Adrenal gland (tissue), 9 donors: ENCODE measurements at regions not wholly inside any gene's neighbourhood (a gene's known extent, or its start where the extent isn't known, plus 50 kb on each side); places are given as distances from the start of the nearest gene placed in this dataset.

Experiments used
- DNase-seq, 7 donors: peaks; one replicate each; pipeline ENCODE4 v3.0.0-alpha.2; 2019 to 2020
- H3K27ac ChIP-seq, 5 donors: fragments of 200-600 bp; sonication (generic) in 4 of 5; 1 replicate in 3 of 5; 2 replicates in 2 of 5; pipeline versions ENCODE4 v1.5.1 to v1.8.0; 2016 to 2020; ENCODE audit warnings: mild to moderate bottlenecking in 1 of 5
- H3K27me3 ChIP-seq: fragments of 200-600 bp; 2 replicates; pipeline ENCODE4 v1.8.0; 2021
- H3K36me3 ChIP-seq, 2 donors: fragments of 200-600 bp; replicated peaks in 1 of 2; 1 replicate in 1 of 2; 2 replicates in 1 of 2; pipeline versions ENCODE4 v1.5.1 to v1.8.0; 2018 to 2022
- H3K4me1 ChIP-seq, 2 donors: fragments of 200-600 bp; replicated peaks in 1 of 2; 1 replicate in 1 of 2; 2 replicates in 1 of 2; pipeline versions ENCODE4 v1.5.1 to v1.8.0; 2018 to 2021
- H3K4me3 ChIP-seq, 4 donors: fragments of 200-600 bp; sonication (generic) in 3 of 4; one replicate each; pipeline ENCODE4 v1.5.1; 2016 to 2018
- H3K9me3 ChIP-seq, 3 donors: fragments of 200-600 bp; sonication (generic) in 1 of 3; replicated peaks in 1 of 3; 1 replicate in 2 of 3; 2 replicates in 1 of 3; pipeline versions ENCODE4 v1.5.1 to v1.8.0; 2016 to 2021
- CTCF ChIP-seq, 6 experiments: fragments of 450-650 bp in 4 of 6; fragments of 200-600 bp in 2 of 6; sonication (generic) in 1 of 6; IDR thresholded peaks; 1 replicate in 5 of 6; 2 replicates in 1 of 6; pipeline versions ENCODE4 v1.5.1 to v1.8.0; 2016 to 2021; ENCODE audit warnings: antibody characterized with exemption in 6 of 6, mild to moderate bottlenecking in 2 of 6, moderate library complexity in 1 of 6
- POLR2A ChIP-seq, 2 donors: fragments of 450-650 bp; IDR thresholded peaks; one replicate each; pipeline ENCODE4 v1.6.1; 2017; ENCODE audit warnings: antibody characterized with exemption in 2 of 2, mild to moderate bottlenecking in 2 of 2, moderate library complexity in 1 of 2
- WGBS, 4 donors: extraction: QIAGEN DNeasy Blood & Tissue Kit in 2 of 4; methylation state at CpG; one replicate each; pipeline versions ENCODE4 v1.1.5 to v1.1.7; 2013 to 2017; 5-methylcytosine and 5-hydroxymethylcytosine counted together
- intact Hi-C, 2 donors: fragments of 100-400 bp; cut with DNase I; formaldehyde crosslinking; loops; one replicate each; pipeline versions ENCODE4 v1.14.1 to v1.15.0; 2022 to 2023
- donor health status: healthy with polysubstance abuse.
- donor health status: Bipolar disorder and iron deficiency.
- donor health status: DM: yes; HTN: yes; CAD: no.
- donor health status: DM: no; HTN: no; CAD: no.
- donor health status: DM: no; HTN: no; CAD: no.

- intact Hi-C loops: no loop called here
- no peaks in the 10 kb centered on the region for H3K36me3 ChIP-seq
- no peak overlapping the region for H3K27ac ChIP-seq
- H3K4me1 ChIP-seq: no peaks in the 10 kb centered on the region
- TF ChIP-seq POLR2A (IDR thresholded peaks at IDR 0.05): no peak
- TF ChIP-seq CTCF (IDR thresholded peaks at IDR 0.05): peak; percentile 47 to 74 (median 56)
- H3K27me3 ChIP-seq: no peaks in the 10 kb centered on the region
- H3K9me3 ChIP-seq: no peaks in the 10 kb centered on the region
- DNase-seq: no peak
- WGBS, 4 donors: 0 to 4% (median 1%) methylated on average over 2 of the region's 2 CpGs
- H3K4me3 ChIP-seq: no peak overlapping the region
Measured at GRCh38 chr14:45426685-45427282, 173.8 kb upstream of the MIS18BP1 start.

DNA sequence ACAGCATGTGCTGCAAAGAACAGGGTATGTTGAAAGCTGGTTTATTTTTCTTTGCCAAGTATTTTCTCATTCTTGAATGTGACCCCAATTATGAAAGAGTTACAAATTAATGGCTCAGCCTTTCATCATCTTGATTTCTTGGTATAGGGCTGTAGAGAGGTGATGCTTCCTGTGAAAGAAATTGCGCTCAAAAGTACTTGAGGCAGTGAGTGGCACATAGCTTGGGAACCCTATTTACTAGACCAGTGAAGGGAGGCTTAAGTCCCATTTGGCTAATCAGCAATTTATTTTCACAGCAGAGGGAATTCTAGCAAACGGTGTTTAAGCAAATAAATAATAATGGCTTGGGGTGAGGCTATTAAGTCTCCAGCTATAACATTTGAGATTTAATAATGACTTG, 153.9 kb upstream of the MIS18BP1 start:
- H3K27me3 ChIP-seq: no peaks in the 10 kb centered on the region
- DNase-seq: no peak
- WGBS, 4 donors: 52 to 66% (median 60%) methylated on average over 2 of the region's 2 CpGs
- no peak overlapping the region for H3K4me3 ChIP-seq
- no peaks in the 10 kb centered on the region for H3K4me1 ChIP-seq
- no peaks in the 10 kb centered on the region for H3K9me3 ChIP-seq
- TF ChIP-seq CTCF (IDR thresholded peaks at IDR 0.05) (no peak), POLR2A (IDR thresholded peaks at IDR 0.05) (no peak)
- H3K27ac ChIP-seq: no peak overlapping the region
- intact Hi-C loops: no loop called here
- H3K36me3 ChIP-seq: no peaks in the 10 kb centered on the region

DNA sequence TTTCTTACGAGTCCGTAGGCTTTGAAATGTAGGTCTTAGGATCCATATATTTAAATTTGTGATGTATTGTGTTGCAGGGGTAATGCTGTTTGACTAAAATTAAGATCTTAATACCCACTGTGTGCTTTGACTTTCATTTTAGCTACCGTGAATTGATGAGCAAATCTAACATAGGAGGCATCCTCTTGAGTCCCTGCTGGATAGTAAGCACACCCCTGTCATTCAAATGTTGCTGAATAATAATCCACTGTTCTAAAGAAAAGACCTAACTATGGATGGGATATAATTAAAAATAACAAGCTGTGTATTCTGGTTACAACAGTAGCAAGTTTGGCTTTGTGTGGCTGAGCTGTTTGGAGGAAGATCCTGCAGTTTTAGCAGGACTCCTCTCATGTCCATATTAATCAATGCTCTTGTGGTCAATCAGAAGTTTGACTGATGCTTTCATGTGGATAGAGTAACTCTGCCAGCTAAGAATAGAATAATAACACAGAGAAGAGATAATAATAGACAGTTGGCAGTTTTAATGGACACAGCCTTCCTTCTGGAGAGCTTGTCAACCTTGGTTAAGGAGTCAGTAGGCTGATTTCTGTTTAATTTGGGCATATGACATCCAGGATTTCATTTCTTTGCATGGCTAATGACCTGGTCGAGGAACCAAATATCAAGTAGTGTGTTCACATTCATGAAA, 148.1 kb upstream of the MIS18BP1 start:
- Histone ChIP-seq H3K4me3 (no peak overlapping the region), H3K9me3 (no peaks in the 10 kb centered on the region), H3K27ac (no peak overlapping the region), H3K27me3 (no peaks in the 10 kb centered on the region), H3K36me3 (no peaks in the 10 kb centered on the region), H3K4me1 (no peaks in the 10 kb centered on the region)
- intact Hi-C loops: no loop called here
- no peak for TF ChIP-seq CTCF (IDR thresholded peaks at IDR 0.05)
- no peak for TF ChIP-seq POLR2A (IDR thresholded peaks at IDR 0.05)
- DNase-seq: no peak
- 41 to 56% (median 51%) methylated on average over 4 of the region's 4 CpGs for WGBS, 4 donors

GRCh38 chr14:45400509-45400908, 147.5 kb upstream of the MIS18BP1 start:
- intact Hi-C loops: no loop called here
- Histone ChIP-seq H3K27ac (no peak overlapping the region), H3K27me3 (no peaks in the 10 kb centered on the region), H3K36me3 (no peaks in the 10 kb centered on the region), H3K9me3 (no peaks in the 10 kb centered on the region), H3K4me3 (no peak overlapping the region), H3K4me1 (no peaks in the 10 kb centered on the region)
- no peak for DNase-seq
- TF ChIP-seq POLR2A (IDR thresholded peaks at IDR 0.05): no peak
- TF ChIP-seq CTCF (IDR thresholded peaks at IDR 0.05): no peak
- WGBS, 4 donors: 46 to 79% (median 69%) methylated on average over 1 of the region's 1 CpG
